IPS DF 19.7 (cell line): ENCODE measurements at regions not wholly inside any gene's neighbourhood (a gene's known extent, or its start where the extent isn't known, plus 50 kb on each side); places are given as distances from the start of the nearest gene placed in this dataset.
"Not testable (repeated sequence)": the region's sequence is repeated elsewhere in the genome, so short reads cannot be mapped to it uniquely, and the experiment has no call there.

Source experiments
- DNase-seq: peaks from one replicate; pipeline ENCODE4 v3.0.0-alpha.2; 2013; ENCODE audit warnings: low read depth, low spot score

- DNase-seq = no peak
These were observed 347.6 kb downstream of the TCERG1L start for GRCh38 chr10:130963786-130964522.

DNA sequence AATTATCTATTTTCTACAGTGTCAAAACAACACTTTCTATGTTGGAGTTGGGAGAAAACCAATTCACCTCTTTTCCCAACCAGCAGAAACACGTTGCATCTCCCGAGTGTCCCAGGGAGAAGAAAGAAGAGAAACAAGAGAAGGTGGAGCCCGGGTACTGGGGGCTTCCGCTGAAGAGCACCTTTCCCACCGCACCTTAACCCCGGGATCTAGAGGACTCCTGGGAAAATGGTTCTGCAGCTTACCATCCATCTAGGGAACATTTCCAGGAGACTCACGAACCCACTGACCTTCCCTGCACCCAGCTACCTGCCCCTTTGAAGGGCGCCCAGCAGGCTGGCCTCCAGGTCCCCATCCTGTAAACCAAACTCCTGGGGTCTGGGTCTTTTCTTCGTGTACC, 346.8 kb downstream of the TCERG1L start:
- DNase-seq = no peak

- no peak for DNase-seq
These were observed 344.4 kb downstream of the TCERG1L start for GRCh38 chr10:130967161-130967560.

DNA sequence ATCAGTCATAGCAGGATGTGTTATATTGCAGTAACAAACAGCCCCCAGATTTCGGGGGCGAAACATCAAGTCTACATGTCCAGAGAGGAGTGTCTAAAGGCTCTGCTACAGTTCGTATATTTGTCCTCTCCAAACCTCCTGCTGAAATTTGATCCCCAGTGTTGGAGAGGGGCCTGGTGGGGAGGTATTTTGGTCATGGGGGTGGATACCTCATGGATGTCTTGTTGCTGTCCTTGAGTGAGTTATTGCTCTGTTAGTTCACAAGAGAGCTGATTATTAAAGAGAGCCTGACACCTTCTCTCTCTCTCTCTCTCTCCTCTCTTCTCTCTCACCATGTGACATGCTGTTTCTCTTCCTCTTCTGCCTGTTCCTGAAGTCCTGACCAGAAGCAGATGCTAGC, 343.7 kb downstream of the TCERG1L start:
- no peak for DNase-seq

GRCh38 chr10:130968511-130968910, 343.0 kb downstream of the TCERG1L start:
- DNase-seq = no peak

DNA sequence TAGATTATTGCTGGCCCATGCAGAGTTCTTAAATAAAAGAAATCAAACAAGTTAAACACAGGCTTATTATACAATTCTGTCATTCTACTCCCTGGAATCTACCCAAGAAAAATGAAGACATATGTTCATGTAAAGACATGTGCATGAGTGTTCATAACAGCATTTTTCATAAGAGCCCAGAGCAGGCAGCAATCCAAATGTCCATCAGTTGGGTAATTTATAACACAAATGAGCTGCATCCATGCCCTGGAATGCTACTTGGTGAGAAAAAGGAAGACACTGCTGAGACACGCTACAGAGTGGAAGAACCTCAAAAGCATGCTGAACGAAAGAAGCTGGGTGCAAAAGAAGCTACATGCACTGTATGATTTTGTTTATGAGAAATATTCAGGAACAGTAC, 342.6 kb downstream of the TCERG1L start:
- no peak for DNase-seq

- no peak for DNase-seq
These were observed 341.8 kb downstream of the TCERG1L start for GRCh38 chr10:130969700-130970099.

DNA sequence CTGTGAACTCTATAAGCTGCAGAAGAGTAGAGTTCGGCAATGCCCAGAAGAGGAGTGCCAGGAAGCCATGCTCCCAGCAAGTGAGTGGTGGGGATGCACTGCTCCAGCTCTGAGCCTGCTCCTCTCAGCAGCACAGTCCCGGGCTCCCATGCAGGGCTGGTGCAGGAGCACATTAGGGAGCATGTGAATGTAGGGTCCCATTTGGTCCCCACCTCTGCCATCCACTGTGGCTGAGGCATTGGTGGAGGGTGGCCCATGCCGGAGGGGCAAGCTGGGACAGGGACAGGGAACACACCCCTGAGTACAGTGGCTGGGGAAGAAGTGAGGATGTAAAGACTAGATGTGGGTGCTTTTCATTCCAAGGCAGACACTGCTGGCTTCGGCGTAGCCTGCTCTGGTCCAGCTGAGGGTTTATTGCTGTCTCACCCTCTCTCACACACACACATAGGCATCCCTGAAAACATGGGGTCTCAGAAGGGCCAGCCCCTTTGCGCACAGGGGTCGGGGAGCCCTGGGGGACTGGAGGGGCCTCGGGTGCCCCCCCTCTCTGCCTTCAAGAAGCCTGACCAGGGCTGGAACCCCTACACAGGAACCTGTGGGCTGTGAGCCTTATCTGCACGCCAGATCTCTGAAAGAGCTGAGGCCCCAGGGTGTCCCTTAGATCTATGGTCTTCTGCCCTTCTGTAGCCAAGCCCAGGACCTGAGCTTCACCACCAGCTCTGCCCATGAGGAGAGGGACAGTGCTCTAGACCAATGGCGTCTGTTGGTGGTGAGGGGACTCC, 341.0 kb downstream of the TCERG1L start:
- no peak for DNase-seq

- no peak for DNase-seq
These were observed 340.4 kb downstream of the TCERG1L start for GRCh38 chr10:130971123-130971435.

DNA sequence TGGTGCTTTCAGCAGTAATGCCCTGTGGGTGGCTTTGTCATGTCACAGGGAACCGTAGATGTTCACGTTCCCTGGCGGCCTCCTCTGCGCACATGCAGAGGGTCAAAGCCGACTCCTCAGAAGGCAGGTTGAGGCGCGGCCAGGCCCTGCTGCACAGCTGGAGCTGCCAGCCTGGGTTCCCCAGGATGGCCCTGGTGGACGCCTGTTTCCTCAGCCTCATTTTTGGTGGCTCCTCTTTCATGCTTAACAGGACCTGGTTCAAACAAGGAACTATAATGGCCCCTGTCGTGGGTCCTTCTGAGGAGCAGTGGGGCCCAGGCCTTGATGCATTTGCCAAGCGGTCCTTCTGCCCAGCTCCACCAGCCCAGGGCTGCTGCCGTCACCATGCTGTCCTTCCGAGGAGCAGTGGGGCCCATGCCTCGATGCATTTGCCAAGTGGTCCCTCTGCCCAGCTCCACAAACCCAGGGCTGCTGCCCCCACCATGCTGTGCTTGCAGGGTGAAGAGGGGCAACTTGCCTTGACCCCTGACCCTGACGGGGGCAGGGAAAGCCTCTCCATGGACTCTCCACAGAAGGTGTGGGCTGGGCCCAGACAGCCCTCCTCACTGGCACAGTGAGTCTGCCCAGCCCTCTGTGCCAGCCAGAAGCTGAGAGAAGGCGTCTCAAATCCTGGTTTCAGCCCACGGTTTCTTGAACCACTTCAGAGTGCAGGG, 338.2 kb downstream of the TCERG1L start:
- DNase-seq = no peak

- DNase-seq = no peak
These were observed 337.4 kb downstream of the TCERG1L start for GRCh38 chr10:130974166-130974565.

GRCh38 chr10:130975351-130975750, 336.2 kb downstream of the TCERG1L start:
- DNase-seq = not testable (repeated sequence)

DNA sequence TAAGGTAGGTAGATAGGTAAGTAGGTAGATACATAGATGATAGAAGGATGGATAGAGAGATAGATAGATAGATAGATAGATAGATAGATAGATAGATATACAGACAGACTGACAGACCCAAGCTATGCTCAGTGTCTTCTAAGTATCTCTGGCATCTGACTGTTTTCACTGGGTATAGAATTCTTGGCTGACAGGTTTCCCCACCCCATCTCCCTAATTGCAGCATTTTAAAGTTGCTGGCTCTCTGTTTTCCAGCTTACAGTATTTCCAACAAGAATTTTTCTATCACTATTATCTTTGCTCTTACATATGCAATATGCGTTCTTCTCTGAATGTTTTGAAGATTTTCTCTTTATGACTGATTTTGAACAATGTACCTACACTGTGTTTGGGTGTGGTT, 328.7 kb downstream of the TCERG1L start:
- DNase-seq = no peak

DNA sequence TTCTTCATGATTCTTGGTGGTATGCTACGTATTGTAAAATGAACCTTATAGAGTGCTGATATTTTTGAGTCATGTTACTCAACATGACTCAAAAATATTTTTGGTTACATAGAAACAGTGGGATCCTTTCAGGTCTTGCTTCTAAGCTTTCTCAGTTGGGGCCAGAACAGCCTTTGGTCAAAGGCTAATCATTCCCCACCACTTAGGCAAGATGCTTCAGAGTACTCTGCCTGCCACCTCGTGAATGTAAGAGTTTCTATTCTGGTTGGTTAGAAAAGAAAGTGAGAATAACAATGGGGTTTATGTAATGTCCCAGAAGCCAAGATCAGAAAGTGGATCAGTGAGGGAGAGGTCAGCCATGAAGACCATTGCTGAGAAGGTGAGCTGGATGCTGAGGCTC, 327.8 kb downstream of the TCERG1L start:
- DNase-seq = no peak

DNA sequence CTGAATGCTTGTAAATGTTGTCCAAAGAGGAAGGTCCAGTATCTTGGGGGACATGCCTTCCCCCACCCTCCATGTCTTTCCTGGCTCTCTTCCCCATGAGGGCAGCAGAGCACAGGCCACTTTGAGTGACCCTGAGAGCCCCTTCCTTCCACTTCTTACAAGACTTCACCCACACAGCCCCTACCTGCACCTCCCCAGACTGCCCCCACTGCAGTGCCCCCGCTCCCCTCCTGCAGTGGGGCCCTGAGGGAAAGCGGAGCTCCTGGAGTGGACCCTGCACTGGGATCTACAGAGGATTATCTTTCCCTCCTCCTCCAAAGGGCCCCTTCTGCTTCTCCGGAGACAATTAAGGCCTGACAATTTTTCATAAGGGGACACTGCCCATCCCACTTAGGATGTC, 326.8 kb downstream of the TCERG1L start:
- DNase-seq = no peak

GRCh38 chr10:130985158-130985753, 326.3 kb downstream of the TCERG1L start:
- DNase-seq = no peak

DNA sequence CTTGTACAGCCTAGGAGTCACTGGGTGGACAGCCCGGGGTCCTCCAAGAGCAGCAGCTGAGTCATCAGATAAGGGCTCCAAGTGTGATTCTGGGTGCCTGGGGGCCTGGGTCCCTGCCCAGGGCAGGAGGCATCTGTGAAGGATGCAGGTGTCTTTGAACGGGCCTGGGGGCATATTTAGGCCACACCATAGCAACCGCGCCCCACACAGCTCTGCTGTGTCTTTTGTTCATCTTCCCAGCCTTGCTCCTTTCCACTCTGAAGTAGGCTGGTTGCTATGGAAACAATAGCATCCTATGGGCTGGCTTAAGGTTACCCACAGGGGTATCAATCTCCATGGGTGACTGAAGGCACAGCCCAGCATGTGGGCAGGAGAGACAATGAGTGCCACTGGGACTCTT, 324.7 kb downstream of the TCERG1L start:
- DNase-seq = no peak

DNA sequence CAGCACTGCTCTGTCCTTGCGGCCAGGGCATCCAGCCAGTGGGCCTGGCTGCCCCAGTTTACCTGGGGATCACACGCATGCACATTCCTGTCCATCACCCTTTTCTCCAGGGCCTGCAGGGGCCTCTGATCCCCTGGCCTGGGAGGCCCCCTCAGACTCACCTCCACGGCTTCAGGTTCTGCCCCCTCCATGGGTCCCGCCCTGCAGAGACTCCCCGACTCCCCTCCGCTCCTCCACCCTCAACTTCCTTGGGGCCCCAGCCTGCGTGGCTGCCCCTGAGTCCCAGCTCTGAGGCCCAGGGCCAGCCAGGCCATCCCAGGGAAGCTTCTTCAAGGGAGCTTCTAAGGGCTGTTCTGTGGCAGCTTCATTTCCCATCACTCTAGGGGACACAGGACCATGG, 324.1 kb downstream of the TCERG1L start:
- DNase-seq = no peak

GRCh38 chr10:130989670-130990232, 321.8 kb downstream of the TCERG1L start:
- DNase-seq = no peak

- no peak for DNase-seq
These were observed 321.0 kb downstream of the TCERG1L start for GRCh38 chr10:130990486-130990885.

GRCh38 chr10:130992802-130993523, 318.6 kb downstream of the TCERG1L start:
- DNase-seq = no peak
